GM18502 (cell line): ENCODE measurements at regions not wholly inside any gene's neighbourhood (a gene's known extent, or its start where the extent isn't known, plus 50 kb on each side); places are given as distances from the start of the nearest gene placed in this dataset.
"Not testable (repeated sequence)": the region's sequence is repeated elsewhere in the genome, so short reads cannot be mapped to it uniquely, and the experiment has no call there.

Source experiments
- ATAC-seq: cut with Tn5 transposase; IDR thresholded peaks from one replicate; pipeline ENCODE4 v1.9.1; 2021; ENCODE audit warnings: mild to moderate bottlenecking; ENCODE audit not compliant: unreplicated experiment, poor library complexity

DNA sequence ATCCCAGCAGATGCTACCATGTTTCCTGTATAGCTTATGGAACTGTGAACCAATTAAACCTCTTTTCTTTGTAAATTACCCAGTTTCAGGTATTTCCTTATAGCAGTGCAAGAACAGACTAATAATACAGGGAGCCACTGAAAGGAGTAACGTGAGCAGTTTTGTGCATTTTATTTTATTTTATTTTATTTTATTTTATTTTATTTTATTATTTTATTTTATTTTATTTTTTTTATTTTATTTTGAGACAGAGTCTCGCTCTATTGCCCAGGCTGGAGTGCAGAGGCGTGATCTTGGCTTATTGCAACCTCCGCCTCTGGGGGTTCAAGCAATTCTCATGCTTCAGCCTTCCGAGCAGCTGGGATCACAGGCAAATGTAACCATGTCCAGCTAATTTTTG, 55.9 kb upstream of the KCNK12 start:
- no peak for ATAC-seq

DNA sequence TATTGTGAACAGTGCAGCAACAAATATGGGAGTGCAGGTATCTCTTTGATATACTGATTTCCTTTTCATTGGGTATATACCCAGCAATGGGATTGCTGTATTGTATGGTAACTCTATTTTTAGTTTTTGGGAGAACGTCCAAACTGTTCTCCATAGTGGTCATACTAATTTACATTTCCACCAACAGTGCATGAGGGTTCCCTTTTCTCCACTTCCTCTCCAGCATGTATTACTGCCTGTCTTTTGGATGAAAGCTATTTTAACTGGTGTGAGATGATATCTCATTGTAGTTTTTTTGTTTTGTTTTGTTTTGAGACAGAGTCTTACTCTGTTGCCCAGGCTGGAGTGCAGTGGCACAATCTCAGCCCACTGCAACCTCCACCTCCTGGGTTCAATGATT, 52.4 kb upstream of the KCNK12 start:
- not testable (repeated sequence) for ATAC-seq

GRCh38 chr2:47620770-47621437, 50.1 kb upstream of the KCNK12 start:
- ATAC-seq = no peak
